NCI-H82 (cell line): ENCODE measurements at regions not wholly inside any gene's neighbourhood (a gene's known extent, or its start where the extent isn't known, plus 50 kb on each side); places are given as distances from the start of the nearest gene placed in this dataset.
"Not testable (repeated sequence)": the region's sequence is repeated elsewhere in the genome, so short reads cannot be mapped to it uniquely, and the experiment has no call there.

Experiments
- DNase-seq: peaks from one replicate; lab custom pipeline; 2025; lab: John Stamatoyannopoulos, UW

GRCh38 chr15:84094720-84095119 lies 140.9 kb upstream of the GOLGA6L4 start:
- DNase-seq = not testable (repeated sequence)

- not testable (repeated sequence) for DNase-seq
Observed at GRCh38 chr15:84097053-84097452, 138.5 kb upstream of the GOLGA6L4 start.

- no peak for DNase-seq
Observed at GRCh38 chr15:84098604-84099003, 137.0 kb upstream of the GOLGA6L4 start.

- DNase-seq = no peak
Observed at GRCh38 chr15:84099181-84099580, 136.4 kb upstream of the GOLGA6L4 start.

DNA sequence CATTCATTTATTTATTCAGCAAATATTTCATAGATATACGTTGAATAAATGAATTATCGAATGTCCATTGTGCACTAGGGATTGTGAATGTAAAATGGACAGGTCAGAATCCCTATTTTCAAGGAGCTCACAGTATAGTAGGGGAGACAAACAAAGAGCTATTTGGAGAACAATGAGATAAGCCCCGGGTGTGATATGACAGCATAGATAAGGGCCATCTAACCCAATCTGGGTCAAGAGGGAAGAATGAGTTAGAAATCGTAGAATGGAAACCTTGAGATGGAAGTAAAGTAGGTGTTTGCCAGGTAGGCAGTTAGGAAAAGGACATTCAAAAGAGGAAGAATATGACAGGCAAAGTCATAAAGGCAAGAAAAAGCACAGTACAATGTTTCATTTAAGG lies 132.2 kb upstream of the GOLGA6L4 start:
- DNase-seq = no peak

GRCh38 chr15:84104853-84105252 lies 130.7 kb upstream of the GOLGA6L4 start:
- DNase-seq = no peak

GRCh38 chr15:84108728-84109127 lies 126.8 kb upstream of the GOLGA6L4 start:
- no peak for DNase-seq

DNA sequence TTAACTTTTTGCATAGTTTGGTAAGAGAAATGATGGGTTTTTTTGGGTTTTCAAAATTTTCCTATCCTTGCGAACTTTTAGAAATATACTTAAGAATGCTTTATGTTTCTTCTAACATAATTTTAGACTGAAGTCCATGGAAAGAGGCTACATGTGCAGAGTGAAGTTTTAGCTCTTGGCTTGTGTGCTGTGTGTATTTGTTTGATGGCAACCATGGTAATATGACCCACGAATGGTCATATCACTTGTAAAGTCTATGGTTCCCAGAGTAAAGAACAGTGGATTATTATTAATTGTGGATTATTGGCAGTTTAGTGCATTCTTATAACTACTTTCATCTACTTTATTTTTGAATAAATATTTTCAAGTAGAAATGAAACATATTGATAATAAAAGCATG lies 124.0 kb upstream of the GOLGA6L4 start:
- no peak for DNase-seq

- DNase-seq = peak; percentile 38
Observed at GRCh38 chr15:84112025-84112424, 123.5 kb upstream of the GOLGA6L4 start.

DNA sequence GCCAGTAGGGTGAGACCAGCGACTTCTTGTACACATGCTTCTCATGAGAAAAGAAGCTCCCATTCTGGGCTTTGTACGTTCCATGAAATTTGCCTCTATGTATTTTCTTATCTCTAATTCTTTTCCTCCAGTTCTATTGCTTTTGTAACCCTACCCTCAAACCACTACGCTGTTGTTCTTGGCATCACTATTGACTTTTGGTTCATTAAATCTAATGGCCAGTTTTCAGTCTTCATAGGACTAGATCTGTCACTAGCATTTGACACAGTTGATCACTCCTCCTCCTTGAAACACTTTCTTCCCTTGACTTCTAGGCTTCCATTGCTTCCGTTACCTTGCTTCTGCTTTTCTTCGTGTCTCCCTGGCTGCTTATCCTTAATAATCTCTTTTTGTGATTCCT lies 121.7 kb upstream of the GOLGA6L4 start:
- no peak for DNase-seq

DNA sequence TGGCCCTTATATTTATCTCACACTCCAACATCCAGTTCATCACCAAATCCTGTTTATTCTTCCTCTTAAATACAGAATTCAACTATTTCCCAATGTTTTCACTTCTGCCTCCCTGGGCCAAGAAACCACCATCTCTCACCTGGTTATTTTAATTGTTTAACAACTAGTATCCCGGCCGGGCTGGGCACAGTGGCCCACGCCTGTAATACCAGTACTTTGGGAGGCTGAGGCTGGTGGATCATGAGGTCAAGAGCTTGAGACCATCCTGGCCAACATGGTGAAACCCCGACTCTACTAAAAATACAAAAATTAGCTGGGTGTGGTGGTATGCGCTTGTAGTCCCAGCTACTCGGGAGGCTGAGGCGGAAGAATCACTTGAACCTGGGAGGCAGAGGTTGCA lies 120.9 kb upstream of the GOLGA6L4 start:
- DNase-seq = not testable (repeated sequence)

DNA sequence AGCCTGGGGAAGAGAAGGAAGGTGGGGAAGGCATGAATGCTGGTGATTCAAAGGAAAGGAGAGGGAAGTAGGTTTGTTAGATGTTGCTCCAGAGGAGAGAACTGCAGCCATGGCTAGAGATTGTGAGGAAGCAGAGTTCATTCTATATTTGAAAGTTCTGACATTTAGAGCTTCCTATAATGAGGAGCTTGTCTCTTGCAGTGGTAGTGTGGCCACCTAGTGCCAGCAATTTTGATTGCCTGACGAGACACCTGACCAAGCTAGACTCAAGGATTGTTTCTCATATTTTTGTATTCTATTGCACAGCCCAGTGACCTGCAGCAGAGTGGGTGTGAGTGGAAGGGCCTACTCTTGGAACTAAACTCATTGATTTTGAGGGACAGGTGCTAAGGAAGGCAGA lies 116.2 kb upstream of the GOLGA6L4 start:
- DNase-seq = not testable (repeated sequence)

- DNase-seq = not testable (repeated sequence)
Observed at GRCh38 chr15:84120903-84121302, 114.7 kb upstream of the GOLGA6L4 start.

- not testable (repeated sequence) for DNase-seq
Observed at GRCh38 chr15:84128706-84129105, 106.9 kb upstream of the GOLGA6L4 start.

GRCh38 chr15:84130098-84130831 lies 105.3 kb upstream of the GOLGA6L4 start:
- DNase-seq = not testable (repeated sequence)

DNA sequence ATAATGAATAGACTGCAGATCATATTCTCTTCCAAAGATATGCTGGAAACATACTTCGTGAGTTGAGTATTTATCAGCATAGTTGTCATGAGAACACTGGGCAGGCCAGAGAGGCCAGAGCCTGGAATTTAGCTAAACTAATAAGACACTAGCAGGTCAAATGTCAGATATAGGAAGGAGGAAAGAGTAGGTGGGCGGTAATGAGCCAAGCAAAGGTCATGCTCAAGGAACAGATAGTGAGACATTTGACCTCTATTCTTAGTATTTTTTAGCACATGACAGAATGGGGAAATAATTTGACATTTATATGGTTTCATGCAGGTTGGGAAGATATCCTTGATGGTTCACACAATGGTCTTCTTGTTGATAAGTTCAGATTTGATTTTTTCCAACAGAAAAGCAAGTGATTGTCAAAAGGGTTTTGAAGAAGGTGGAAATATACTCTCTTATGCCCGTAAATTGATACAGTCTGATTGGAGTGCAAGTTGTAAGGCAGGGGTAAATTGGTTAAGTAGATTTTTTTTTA lies 99.6 kb upstream of the GOLGA6L4 start:
- not testable (repeated sequence) for DNase-seq

GRCh38 chr15:84142888-84143337 lies 92.7 kb upstream of the GOLGA6L4 start:
- DNase-seq = peak; percentile 92

DNA sequence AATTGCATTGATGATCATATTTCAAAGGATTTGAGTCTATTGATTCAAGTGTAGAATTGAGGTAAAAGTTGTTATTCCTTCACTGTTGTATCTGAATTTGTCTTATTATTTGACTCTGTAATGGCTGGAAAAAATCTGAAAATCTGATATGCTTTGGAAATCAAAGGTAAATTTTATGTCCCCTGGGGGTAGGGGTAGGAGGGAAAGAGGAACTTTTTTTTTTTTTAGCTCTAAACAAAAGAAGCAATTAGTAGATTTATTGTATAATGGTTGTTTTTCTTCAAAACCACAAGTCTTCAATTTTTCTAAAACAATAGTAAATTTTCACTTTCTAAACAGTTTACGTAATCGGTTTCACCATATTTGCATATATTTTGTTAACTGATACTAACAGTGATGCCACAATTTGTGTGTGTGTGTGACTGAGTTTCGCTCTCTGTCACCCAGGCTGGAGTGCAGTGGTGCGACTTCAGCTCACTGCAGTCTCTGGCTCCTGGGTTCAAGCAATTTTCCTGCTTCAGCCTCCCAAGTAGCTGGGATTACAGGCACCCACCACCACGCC lies 91.7 kb upstream of the GOLGA6L4 start:
- DNase-seq = no peak

GRCh38 chr15:84144946-84145345 lies 90.6 kb upstream of the GOLGA6L4 start:
- DNase-seq = not testable (repeated sequence)

- DNase-seq = not testable (repeated sequence)
Observed at GRCh38 chr15:84146299-84146698, 89.3 kb upstream of the GOLGA6L4 start.

DNA sequence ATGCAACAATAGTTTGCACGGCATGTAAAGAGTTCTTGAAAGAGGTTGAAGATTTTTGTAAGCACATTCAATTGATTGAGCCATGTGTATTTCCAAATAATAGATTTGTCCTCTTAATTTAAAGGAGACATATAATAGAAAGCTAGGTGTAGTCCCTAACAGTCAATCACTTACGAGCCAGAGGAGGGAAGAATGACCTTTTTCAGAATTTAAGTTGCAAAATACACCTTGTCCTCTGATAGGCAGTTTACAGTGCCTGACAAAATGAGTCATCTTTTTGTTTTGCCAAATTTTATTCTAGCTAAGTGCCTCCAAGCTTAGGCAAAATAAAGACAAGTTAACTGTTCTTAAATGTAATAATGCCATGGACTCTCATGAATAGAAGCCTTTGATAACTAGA lies 88.3 kb upstream of the GOLGA6L4 start:
- not testable (repeated sequence) for DNase-seq

DNA sequence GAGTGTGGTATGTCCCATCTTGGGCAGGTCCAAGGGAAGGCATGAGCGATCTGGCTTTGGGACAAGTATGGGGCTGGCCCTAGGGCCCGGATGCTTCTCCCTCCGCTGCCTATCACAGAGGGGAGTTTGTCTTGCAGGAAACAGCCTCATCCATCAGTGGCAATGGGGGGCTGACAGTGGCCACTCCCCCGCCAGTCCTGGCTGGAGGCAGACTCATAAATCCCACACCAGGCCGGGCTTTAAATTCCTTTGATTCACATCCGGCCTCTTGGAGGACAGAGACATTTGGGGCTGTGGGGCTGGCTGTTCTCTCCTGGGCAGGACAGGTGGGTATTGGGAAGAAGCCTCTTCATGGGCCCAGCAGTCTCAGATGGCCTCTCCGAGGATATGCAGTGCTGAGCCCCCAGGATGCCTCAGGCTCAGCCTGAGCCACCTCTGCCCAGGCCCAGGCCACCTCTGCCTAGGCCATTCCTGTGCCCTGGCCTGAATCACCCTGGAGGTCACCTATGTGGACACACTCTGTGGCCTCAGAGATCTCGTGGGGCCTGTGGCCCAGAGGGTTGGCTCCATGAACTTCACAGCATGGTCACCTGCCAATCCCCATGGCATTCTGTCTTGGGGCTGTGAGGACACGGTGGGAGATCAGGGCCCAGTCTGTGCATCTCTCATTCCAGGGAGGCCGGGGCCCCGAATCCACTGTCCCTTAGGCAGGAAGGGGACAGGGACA lies 84.2 kb upstream of the GOLGA6L4 start:
- peak; percentile 18 for DNase-seq
